ENCODE measurements at regions not wholly inside any gene's neighbourhood (a gene's known extent, or its start where the extent isn't known, plus 50 kb on each side); places are given as distances from the start of the nearest gene placed in this dataset.

- H3K9me3 ChIP-seq (ENCODE audit: control insufficient read depth in 4 of 4, insufficient read depth in 3 of 4, low read length in 3 of 4), result no peaks in the 10 kb centered on the region
- no peak overlapping the region for H3K4me3 ChIP-seq
- peaks cover 0 to 3% (median 0%) of the 10 kb centered on the region in 3 donors for H3K27me3 ChIP-seq (ENCODE audit: control insufficient read depth in 3 of 3, insufficient read depth in 3 of 3, low read length in 2 of 3)
- H3K27ac ChIP-seq (ENCODE audit: low read depth in 1 of 2, low read length in 1 of 2), result no peak overlapping the region
- DNase-seq (no peak), ATAC-seq (ENCODE audit: insufficient read depth, low FRiP score) (no peak)
- no peak overlapping the region for H3K9ac ChIP-seq (ENCODE audit: insufficient read depth in 1 of 2, low read length in 2 of 2)
- no peaks in the 10 kb centered on the region for H3K4me1 ChIP-seq (ENCODE audit: control insufficient read depth in 5 of 5, insufficient read depth in 5 of 5, low read length in 5 of 5)
- TF ChIP-seq CTCF (IDR thresholded peaks at IDR 0.05; ENCODE audit: control extremely low read depth, extremely low read depth), result no peak
- H3K36me3 ChIP-seq (ENCODE audit: control insufficient read depth in 4 of 4, insufficient read depth in 4 of 4, low read length in 4 of 4), result no peaks in the 10 kb centered on the region
Measured at GRCh38 chr12:33555128-33555527, 115.5 kb upstream of the SYT10 start.

- Histone ChIP-seq H3K4me1 (ENCODE audit: control insufficient read depth in 5 of 5, insufficient read depth in 5 of 5, low read length in 5 of 5) (no peaks in the 10 kb centered on the region), H3K36me3 (ENCODE audit: control insufficient read depth in 4 of 4, insufficient read depth in 4 of 4, low read length in 4 of 4) (no peaks in the 10 kb centered on the region), H3K27ac (ENCODE audit: low read depth in 1 of 2, low read length in 1 of 2) (no peak overlapping the region), H3K9ac (ENCODE audit: insufficient read depth in 1 of 2, low read length in 2 of 2) (no peak overlapping the region), H3K9me3 (ENCODE audit: control insufficient read depth in 4 of 4, insufficient read depth in 3 of 4, low read length in 3 of 4) (peaks cover 0 to 6% (median 0%) of the 10 kb centered on the region in 4 donors), H3K4me3 (no peak overlapping the region), H3K27me3 (ENCODE audit: control insufficient read depth in 3 of 3, insufficient read depth in 3 of 3, low read length in 2 of 3) (peaks cover 0 to 3% (median 0%) of the 10 kb centered on the region in 3 donors)
- ATAC-seq (ENCODE audit: insufficient read depth, low FRiP score) (no peak), DNase-seq (no peak)
- TF ChIP-seq CTCF (IDR thresholded peaks at IDR 0.05; ENCODE audit: control extremely low read depth, extremely low read depth), result no peak
- 80 to 81% methylated on average over 4 of the region's 4 CpGs for WGBS, 2 donors
Measured at GRCh38 chr12:33560653-33561208, 121.1 kb upstream of the SYT10 start.

- DNase-seq (no peak), ATAC-seq (ENCODE audit: insufficient read depth, low FRiP score) (no peak)
- H3K9ac ChIP-seq (ENCODE audit: insufficient read depth in 1 of 2, low read length in 2 of 2), result no peak overlapping the region
- H3K36me3 ChIP-seq (ENCODE audit: control insufficient read depth in 4 of 4, insufficient read depth in 4 of 4, low read length in 4 of 4), result no peaks in the 10 kb centered on the region
- TF ChIP-seq CTCF (IDR thresholded peaks at IDR 0.05; ENCODE audit: control extremely low read depth, extremely low read depth), result no peak
- H3K4me1 ChIP-seq (ENCODE audit: control insufficient read depth in 5 of 5, insufficient read depth in 5 of 5, low read length in 5 of 5), result no peaks in the 10 kb centered on the region
- WGBS, 2 donors, result 80 to 81% methylated on average over 2 of the region's 2 CpGs
- no peak overlapping the region for H3K27ac ChIP-seq (ENCODE audit: low read depth in 1 of 2, low read length in 1 of 2)
- H3K4me3 ChIP-seq, result no peak overlapping the region
- no peaks in the 10 kb centered on the region for H3K27me3 ChIP-seq (ENCODE audit: control insufficient read depth in 3 of 3, insufficient read depth in 3 of 3, low read length in 2 of 3)
- H3K9me3 ChIP-seq (ENCODE audit: control insufficient read depth in 4 of 4, insufficient read depth in 3 of 4, low read length in 3 of 4), result peaks cover 0 to 6% (median 0%) of the 10 kb centered on the region in 4 donors
Measured at GRCh38 chr12:33562401-33562800, 122.8 kb upstream of the SYT10 start.

GRCh38 chr12:33566403-33566802 lies 126.8 kb upstream of the SYT10 start:
- Histone ChIP-seq H3K4me3 (no peak overlapping the region), H3K9me3 (ENCODE audit: control insufficient read depth in 4 of 4, insufficient read depth in 3 of 4, low read length in 3 of 4) (peaks cover 0 to 5% (median 0%) of the 10 kb centered on the region in 4 donors), H3K4me1 (ENCODE audit: control insufficient read depth in 5 of 5, insufficient read depth in 5 of 5, low read length in 5 of 5) (no peaks in the 10 kb centered on the region), H3K9ac (ENCODE audit: insufficient read depth in 1 of 2, low read length in 2 of 2) (no peak overlapping the region), H3K27me3 (ENCODE audit: control insufficient read depth in 3 of 3, insufficient read depth in 3 of 3, low read length in 2 of 3) (no peaks in the 10 kb centered on the region), H3K27ac (ENCODE audit: low read depth in 1 of 2, low read length in 1 of 2) (no peak overlapping the region), H3K36me3 (ENCODE audit: control insufficient read depth in 4 of 4, insufficient read depth in 4 of 4, low read length in 4 of 4) (no peaks in the 10 kb centered on the region)
- TF ChIP-seq CTCF (IDR thresholded peaks at IDR 0.05; ENCODE audit: control extremely low read depth, extremely low read depth), result no peak
- 61 to 74% methylated on average over 3 of the region's 3 CpGs for WGBS, 2 donors
- no peak for ATAC-seq (ENCODE audit: insufficient read depth, low FRiP score)
- DNase-seq, result no peak

Data from lung (tissue), 11 donors.